Stimulated activated CD8-positive, alpha-beta memory T cell treated with anti-CD3 and anti-CD28 coated beads, Interleukin-12 subunit alpha, Interleukin-12 subunit beta, amount 100 ng/mL, for 1 hour (primary cell): ENCODE measurements at regions not wholly inside any gene's neighbourhood (a gene's known extent, or its start where the extent isn't known, plus 50 kb on each side); places are given as distances from the start of the nearest gene placed in this dataset.
"Not testable (repeated sequence)": the region's sequence is repeated elsewhere in the genome, so short reads cannot be mapped to it uniquely, and the experiment has no call there.

Experiments used
- DNase-seq: peaks from one replicate; pipeline ENCODE4 v3.0.0-alpha.2; 2020; ENCODE audit warnings: low read depth

DNA sequence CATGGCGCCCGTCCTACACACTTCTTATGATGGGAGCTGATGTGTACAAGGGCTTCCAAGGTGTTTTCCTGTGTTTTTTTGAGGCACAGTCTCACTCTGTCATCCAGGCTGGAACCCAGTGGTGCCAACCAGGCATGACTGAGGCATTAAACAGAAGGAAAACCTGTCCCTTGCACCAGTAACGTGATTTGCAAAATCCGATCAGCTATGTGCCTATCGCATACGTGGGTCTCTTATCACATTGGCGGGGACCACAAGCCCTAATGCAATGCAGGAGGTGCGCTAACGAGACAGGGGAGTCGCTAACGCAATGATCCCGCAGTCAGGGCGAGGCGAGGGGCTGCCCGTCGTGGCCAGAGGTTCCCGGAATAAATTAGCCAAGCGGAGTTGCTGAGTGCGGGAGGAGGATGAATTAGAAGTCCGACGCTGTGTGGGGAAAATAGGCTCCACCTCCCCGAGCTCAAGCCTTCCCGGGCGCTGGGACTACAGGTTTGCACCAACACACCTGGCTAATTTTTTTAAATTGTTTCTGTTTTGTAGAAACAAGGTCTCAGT is 162.7 kb downstream of the SHOX start:
- DNase-seq = no peak

DNA sequence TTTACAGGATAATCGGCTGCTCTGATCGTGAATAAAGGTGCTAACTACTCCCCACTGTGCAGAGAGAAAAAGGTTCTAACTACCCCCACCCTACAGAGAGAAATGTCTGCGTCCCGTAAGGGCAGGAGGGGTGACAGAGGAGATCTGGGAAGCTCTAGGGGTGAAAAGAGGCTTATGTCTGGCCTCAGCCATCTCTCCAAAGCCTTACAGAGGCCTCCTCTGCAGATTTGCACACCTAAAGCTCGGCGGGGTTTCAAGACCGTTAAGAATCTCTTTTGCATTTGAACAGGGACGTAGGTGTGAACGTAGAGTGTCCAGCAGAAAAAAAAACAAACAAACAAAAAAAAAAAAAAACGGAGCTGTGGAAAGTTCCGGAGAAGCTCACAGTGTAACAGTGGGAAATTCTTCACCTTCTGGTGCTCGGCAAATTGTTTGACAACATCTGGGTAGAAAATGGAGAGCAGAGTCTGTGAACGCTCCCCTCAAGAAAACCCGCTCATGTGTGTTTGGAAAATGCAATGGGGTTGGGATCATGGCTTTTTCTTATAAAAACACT is 161.0 kb downstream of the SHOX start:
- DNase-seq = no peak

DNA sequence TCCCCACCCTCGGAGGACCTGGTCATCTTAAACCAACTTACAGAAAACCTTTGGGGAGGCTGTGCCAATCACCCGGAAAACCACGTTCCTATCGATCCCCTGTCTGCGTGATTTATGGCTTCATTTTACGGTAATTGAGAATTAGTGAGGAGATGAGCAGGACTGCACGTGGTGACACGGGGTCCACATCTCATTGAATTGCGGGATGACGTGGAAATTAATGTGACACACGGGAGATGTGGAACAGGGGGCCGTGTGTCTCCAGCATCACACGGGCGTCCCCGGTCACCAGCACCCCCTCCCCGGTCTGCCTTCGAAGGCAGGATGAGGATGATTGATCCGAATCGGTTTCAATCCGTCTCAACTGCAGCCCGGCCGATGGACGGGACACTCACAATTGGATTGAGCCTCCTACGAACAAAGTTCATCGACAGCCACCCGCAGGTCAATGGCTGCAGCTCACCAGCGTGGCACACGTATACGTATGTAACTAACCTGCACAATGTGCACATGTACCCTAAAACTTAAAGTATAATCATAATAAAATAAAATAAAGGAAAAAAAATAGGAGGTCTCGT is 160.3 kb downstream of the SHOX start:
- DNase-seq = no peak

DNA sequence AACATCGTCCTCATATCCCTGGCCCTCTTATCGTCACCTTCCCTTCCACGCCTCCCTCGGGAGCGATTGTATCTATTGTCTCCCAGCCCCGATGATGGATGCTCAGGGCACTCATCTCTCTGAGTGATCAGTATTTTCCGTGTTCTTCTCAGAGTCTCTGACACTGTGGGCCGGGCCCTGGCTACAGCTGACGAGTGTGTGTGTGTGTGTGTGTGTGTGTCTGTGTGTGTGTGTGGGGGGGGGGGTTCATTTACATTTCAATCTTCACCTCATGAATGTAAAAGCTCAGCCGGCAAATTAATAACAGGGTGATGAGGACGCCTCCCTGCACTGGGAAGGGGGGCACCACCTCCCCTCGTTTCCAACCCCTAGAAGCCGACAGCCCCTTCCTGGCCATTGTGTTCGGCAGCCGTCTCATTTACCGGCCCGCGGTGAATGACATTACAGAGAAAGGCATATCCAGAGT is 159.5 kb downstream of the SHOX start:
- no peak for DNase-seq

DNA sequence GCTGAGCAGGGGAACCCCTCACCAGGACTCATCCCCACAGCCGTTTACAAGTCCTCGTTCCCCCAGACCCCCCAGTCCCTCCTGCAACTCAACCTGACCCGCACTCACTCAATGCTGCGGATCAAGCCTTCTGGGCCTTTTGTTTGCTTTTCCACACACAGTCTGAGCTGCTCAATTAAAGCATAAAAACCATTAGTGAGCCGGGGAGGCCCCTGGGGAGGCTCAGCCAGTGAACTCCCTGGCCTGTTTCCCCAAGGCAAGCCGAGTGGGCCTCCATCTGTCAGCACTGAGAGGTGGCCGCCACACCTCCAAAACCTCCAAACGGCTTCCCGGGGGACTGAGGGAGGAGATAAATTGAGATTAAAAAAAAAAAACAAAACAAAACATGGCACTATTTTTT is 158.5 kb downstream of the SHOX start:
- no peak for DNase-seq

DNA sequence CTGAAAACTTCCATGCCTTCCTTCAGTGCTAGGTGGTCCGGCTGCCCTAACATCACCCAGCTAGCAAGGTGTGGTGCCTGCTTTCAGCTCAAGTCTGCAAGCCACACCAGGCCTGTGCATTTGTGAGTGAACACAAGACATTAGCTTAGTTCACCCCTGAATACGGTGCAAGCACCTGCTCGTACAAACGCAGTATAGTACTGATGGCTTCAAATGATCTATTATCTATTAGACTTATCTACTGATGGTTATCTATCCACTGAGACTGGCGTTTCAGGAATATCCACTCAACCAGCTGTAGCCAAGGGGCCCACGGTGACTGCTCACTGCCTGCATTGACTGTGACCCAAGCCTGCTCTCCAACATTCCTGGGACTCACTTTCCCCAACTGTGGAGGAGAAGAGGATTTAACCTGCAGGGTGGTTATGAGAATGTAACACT is 155.9 kb downstream of the SHOX start:
- no peak for DNase-seq

DNA sequence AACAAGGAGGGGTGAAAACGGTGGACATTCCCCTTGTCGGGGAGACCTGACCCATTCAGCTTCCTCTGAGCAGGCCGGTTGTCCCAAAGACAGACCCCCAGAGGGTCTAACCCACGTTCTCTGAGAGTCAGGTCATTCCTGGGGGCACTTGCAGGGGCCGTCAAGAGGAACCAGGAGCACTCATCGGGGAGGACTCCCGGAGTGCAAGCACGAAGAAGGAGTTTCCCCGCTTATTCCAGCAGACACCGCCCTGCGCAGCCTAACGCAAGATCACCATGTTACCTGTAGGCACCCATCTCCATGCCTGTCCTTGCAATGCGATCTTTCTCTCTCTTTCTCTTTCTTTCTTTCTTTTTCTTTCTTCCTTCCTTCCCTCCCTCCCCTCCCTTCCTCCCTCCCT is 154.2 kb downstream of the SHOX start:
- no peak for DNase-seq

DNA sequence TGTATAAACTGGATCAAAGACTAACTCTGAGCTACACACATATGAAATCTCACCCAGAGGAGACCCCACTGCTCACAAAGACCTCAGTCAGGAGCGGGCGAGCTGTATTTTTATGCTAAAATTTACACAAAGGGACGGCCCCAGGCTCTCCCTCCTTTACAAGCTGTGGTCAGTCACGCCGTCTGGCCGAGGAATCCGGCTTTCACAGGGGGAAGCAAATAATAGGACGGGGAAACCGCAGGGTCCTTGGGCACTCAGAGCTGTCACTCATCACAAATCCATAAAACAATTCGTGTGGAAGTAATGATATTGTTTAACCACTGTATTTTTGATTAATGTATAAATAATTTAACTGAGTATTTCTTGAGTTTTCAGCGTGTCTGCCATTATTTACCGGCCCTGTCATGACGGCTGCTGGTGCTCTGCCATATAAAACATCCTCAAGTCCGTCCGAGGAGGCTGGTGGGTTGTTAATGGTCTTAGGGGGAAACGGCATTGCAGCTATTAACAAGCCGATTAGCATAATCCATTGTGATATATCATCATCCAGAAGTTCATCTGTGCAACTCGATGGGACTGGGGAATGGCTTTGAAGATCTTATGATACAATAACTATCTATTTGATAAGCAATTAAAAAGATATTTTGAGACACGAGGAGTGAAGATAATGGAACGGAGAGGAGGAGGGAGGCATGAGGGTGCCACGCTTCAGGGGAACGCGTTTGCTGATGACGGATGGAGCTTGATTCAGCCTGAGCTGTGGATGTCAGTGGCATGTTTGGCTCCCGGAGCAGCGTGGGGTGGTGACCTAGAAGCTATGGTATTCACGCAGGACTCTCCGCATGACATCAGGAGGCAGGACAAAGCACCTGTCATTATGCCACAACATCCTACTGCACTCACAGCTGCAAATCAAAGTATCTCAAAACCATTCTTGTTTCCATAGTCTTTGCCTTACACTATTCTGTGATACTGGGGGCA is 150.9 kb downstream of the SHOX start:
- DNase-seq = no peak

DNA sequence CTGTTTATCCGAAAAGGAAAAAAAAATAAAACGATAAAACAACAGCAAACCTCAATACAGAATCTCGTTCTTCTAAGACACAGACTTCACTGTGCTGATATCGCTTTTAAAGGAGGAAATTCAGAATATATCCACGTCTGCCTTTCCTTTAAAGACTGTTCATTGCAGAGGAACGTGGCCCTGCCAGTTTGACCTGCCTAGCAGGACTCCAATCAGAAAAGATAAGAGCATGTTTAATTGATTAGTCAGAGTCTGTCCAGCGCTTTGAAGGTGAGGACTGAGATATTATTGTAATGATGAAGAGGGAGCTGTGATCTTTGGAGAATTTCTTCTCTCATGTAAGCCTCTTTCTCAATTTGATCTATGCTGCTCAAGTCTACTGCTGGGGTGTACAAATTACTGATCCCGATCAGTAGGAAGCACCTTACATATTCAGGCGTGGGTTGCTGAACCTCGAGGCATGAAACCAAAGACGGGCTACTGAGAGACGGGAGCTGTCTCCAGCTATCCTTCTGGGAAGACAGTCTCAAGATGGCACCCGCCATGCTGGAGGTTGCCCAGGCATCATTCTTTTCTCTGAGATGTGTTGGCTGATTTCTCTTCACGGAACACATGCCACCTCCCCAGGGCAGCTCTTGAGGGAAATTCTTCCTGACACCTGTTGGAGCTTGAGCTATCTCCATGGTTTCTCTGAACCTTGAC is 146.1 kb downstream of the SHOX start:
- no peak for DNase-seq

DNA sequence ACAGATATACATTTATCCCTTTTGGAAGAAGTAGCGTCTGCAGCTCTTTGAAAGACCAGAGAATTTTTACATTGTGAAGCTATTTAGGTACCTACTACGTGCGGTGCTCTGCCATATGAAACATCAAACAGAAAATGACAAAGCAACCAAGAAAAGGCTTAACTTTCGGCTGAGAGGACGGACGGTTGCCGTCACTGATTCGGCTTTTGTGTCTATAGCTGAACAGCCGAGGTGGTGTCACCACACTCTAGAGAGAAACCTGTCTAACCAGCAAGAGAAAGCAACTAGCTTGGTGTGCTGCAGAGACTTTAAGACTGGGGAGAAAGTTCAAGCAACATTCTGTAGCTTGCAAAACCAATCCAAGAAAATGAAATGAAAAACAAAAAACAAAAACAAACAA is 145.5 kb downstream of the SHOX start:
- DNase-seq = no peak

DNA sequence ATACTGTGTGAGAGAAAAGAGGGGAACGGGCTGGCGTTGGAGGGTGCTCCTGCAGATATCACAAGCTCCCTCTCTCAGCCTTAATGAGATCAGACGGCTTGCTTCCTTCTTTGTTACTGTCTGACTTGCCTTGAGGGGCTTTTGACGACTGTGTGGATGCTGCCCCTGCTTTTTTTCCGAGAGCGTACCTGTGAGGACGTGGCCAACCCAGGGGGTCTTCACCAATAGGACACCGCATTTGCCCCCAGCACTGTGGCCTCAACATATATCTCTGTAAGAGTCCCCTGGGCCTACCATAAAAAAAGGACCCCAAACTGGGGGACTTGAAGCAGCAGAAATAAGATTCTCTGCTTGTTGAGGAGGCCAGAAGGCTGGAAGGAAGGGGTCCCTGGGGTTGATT is 143.9 kb downstream of the SHOX start:
- no peak for DNase-seq

DNA sequence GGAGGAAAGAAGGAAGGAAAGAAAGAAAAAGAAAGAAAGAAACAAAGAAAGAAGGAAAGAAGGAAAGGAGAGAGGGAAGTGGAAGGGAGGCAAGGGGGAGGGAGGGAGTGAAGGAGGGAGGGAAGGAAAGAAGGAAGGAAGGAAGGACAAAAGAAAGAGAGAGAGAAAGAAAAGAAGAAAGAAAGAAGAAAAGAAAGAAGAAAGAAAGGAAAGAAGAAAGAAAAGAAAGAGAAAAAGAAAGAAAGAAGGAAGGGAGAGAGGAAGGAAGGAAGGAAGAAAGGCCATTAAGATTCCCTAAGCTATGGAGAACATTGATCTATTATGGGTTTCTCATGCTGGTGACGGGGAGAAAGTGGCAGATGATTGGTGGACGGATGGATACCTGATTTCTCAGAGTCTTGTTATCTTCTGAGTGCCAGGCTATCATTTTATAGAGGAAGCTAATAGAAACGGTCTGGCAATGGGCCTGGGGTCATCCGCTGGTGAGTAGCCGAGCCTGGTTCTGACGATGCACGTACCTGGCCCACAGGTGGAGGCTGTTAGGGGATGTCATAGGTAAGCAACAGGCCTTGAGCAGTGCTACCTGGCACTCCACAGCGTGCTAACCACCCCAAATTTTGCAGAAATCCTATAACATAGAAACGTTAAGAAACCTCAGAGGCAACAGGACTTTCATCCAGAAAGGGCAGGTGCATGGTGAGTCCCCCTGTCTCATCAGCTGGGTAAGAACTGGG is 142.9 kb downstream of the SHOX start:
- no peak for DNase-seq

DNA sequence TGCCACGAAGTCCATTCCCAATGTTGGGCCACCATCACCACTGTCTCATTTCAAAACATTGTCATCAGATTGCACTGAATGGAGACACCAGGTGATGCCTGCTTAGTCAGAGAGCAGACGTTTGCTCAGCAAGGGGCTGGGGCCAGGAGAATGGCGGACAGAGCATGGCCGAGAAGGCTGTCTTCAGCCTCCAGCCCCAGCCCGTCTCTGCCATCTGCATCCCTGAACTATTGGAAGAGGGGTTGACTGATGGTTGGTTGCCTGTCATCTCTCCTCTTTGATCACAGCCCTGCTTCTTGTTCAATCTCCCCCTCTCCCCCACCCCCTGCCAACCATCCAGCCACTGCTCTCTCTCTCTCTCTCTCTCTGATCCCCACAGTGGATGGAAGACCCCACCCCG is 140.9 kb downstream of the SHOX start:
- no peak for DNase-seq

DNA sequence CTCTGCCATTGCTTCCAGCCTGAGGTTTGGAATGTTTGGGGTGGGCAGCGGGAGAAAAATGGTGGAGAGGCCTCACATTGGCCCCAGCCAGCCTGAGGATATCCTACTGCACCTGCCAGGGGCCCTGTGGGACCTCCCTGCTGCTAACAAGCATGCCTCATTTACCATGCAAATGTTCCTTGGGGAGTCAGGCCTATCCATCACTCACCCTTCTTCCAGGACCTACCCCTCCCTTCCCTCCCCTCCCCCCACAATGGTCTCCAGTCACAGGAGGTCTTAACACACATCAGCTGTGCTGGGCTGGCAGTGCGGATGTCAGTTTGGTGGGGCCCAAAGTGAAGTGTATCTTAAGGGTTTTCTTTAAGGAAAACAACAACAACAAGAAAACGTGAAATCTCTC is 139.2 kb downstream of the SHOX start:
- no peak for DNase-seq

DNA sequence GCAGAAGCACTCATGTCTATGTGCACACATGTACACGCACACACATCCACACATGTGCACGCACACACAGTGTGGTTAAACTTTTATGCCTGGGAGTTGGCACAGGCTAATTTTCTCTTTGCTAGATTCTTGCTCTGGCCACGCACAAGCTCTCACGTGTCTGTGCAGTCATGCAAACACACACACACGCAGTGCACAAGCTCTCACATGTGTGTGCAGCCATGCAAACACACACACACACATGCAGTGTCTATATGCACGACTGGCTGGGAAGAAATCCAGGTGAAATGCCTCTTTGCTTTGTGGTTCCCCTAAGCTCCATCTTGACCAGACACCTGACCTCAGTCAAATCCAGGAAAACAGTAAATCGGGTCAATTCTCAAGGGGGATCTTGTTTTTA is 138.0 kb downstream of the SHOX start:
- no peak for DNase-seq

DNA sequence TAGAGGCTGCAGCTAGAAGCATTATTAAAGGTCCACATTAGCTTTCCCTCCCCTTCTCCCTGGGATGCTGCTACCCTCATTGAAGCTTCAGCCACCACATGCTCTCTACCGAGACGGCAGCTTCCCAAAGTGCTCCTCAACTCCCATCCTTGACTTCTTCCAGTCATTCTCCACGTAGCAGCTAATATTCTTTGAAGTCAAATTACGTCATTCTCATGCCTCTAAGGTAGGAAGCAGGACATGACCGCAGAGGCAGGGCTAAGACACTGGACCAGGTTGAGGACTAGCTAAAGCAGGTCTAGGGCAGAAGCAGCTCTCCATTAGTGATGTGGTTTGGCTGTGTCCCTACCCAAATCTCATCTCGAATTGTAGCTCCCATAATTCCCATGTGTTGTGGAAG is 128.3 kb downstream of the SHOX start:
- DNase-seq = no peak

DNA sequence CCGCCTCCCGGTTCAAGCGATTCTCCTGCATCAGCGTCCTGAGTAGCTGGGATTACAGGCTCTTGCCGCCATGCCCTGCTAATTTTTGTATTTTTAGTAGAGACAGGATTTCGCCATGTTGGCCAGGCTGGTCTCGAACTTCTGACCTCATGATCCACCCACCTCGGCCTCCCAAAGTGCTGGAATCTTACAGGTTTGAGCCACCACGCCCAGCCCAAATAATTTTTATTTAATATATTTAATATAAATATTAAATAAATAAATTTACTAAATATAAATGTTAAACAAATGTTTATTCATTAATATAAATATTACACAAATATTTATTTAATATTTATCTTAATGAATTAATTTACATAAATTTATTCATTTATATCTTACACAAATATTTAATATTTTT is 120.2 kb downstream of the SHOX start:
- DNase-seq = no peak

DNA sequence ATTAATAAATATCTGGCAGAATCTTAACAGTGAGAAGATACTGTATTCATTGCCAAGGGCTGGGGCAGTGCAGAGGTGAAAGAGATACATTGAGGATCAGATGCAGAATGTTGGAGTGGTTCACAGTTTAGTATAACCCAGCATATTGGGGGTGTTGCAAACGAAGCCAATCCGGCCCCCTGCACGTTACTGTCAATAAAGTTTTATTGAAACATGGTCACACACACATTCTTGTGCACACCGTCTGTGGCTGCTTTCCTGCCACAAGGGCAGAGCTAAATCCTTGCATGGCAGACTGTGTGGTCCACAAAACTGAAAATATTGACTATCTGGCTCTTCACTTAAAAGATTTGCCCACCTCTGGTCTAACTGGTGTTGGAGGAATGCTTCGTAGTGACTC is 119.7 kb downstream of the SHOX start:
- no peak for DNase-seq

DNA sequence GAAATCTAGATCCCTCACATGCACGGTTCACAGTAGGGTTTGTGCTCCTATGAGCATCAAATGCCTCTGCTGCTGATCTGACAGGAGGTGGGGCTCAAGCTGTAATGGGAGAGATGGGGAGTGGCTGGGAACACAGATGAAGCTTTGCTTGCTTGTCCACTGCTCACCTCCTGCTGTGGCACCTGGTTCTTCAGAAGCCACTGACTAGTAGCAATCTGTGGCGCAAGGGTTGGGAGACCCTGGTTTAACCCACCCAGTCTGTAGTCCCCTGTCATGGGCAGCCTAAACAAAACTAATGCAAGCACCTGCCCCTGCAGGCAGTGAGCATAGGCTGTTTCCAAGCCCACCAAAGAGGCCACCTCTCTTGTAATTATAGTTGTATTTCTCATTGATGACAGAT is 116.6 kb downstream of the SHOX start:
- no peak for DNase-seq

DNA sequence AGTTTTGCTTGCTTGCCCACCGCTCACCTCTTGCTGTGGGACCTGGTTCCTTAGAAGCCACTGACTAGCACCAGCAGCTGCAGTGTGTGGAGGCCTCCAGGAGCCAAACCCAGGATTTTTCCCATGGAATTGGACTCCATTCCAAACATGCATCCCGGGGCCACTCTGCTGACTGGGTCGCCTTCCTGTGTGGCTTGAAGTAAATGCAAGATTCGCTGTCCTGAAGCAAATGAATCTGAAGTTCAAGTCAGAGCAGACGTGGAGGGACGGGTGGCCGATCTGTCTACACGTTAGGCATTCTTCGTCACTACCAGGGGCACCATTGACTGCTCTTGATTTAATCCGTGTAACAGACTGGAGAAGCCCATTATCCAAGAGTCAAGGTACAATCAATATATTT is 109.0 kb downstream of the SHOX start:
- no peak for DNase-seq

DNA sequence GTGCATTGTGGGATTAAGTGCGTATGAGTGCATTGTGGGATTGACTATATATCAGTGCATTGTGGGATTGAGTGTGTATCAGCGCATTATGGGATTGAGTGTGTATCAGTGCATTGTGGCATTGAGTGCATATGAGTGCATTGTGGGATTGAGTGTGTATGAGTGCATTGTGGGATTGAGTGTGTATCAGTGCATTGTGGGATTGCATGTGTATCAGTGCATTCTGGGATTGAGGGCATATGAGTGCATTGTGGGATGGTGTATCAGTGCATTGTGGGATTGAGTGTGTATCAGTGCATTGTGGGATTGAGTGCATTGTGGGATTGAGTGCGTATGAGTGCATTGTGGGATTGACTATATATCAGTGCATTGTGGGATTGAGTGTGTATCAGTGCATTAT is 106.4 kb downstream of the SHOX start:
- not testable (repeated sequence) for DNase-seq

DNA sequence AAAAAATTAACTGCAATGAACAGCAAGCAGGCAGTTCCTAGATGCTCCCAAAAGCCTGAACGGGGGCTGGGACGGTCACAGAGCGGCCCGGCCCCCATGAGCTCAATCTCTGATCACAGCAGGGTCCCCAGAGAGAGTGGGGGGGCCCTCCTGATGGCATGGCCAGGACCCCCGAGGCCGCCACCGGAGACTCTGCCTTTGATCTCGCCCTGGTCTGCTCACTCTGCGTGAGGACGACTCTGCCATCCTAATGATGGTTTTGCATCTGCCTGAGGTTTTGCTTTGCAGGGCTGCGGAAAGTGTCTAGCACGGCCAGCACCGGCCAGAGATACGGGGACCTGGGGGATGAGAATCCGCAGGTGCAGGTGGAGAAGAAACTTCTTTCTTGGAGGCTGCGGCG is 103.8 kb downstream of the SHOX start:
- no peak for DNase-seq
